PC-9 (cell line): ENCODE measurements at regions not wholly inside any gene's neighbourhood (a gene's known extent, or its start where the extent isn't known, plus 50 kb on each side); places are given as distances from the start of the nearest gene placed in this dataset.

ENCODE experiments used
- BruUV-seq: library from RNA; stranded (reverse); fragments of 400-500 nt; replicated peaks from 2 replicates; lab custom pipeline; 2021; lab: Mats Ljungman, UMichigan
- CTCF ChIA-PET: fragments of 300-600 bp; sonication (Branson Sonifier 250); formaldehyde crosslinking; loops from one replicate; lab custom pipeline; 2022; ENCODE audit warnings: antibody characterized with exemption; lab: Charles Lee
- POLR2A ChIA-PET: fragments of 300-600 bp; sonication (Branson Sonifier 250); formaldehyde crosslinking; loops from one replicate; lab custom pipeline; 2022; ENCODE audit warnings: antibody characterized with exemption; ENCODE audit not compliant: unreplicated experiment; lab: Charles Lee
- DNase-seq, 2 experiments: peaks; one replicate each; pipeline versions ENCODE4 v3.0.0 to v3.0.0-alpha.2; 2015 to 2022; ENCODE audit warnings: mixed read lengths in 1 of 2
- H2AFZ ChIP-seq: fragments of 200-600 bp; sonication (generic); 2 replicates; pipeline ENCODE4 v1.8.1; 2017; ENCODE audit warnings: antibody characterized with exemption
- H3F3A ChIP-seq: fragments of 200-600 bp; sonication (generic); 2 replicates; pipeline ENCODE4 v1.8.1; 2017; ENCODE audit warnings: antibody characterized with exemption, mild to moderate bottlenecking, low read depth; ENCODE audit not compliant: insufficient read depth
- H3K27ac ChIP-seq: fragments of 200-600 bp; sonication (generic); 2 replicates; pipeline ENCODE4 v1.6.1; 2016; ENCODE audit warnings: mixed run types
- H3K27me3 ChIP-seq: fragments of 200-600 bp; sonication (generic); 2 replicates; pipeline ENCODE4 v1.6.1; 2016; ENCODE audit warnings: low read depth, mixed run types; ENCODE audit not compliant: insufficient read depth
- H3K36me3 ChIP-seq: fragments of 200-600 bp; sonication (generic); 2 replicates; pipeline ENCODE4 v1.6.1; 2016; ENCODE audit warnings: low read depth, mixed run types
- H3K4me1 ChIP-seq: fragments of 200-600 bp; sonication (generic); replicated peaks from 2 replicates; pipeline ENCODE4 v1.6.1; 2016; ENCODE audit warnings: mixed run types; ENCODE audit not compliant: insufficient read depth
- H3K4me2 ChIP-seq: fragments of 200-600 bp; sonication (generic); 2 replicates; pipeline ENCODE4 v1.6.1; 2017; ENCODE audit warnings: mixed run types
- H3K4me3 ChIP-seq: fragments of 200-600 bp; sonication (generic); 2 replicates; pipeline ENCODE4 v1.6.1; 2016; ENCODE audit warnings: mixed run types
- H3K79me2 ChIP-seq: fragments of 200-600 bp; sonication (generic); 2 replicates; pipeline ENCODE4 v1.6.1; 2017; ENCODE audit warnings: low read depth, mixed run types
- H3K9me2 ChIP-seq: fragments of 200-600 bp; sonication (generic); 2 replicates; pipeline ENCODE4 v1.8.1; 2017; ENCODE audit warnings: mild to moderate bottlenecking; ENCODE audit not compliant: insufficient read depth
- H3K9me3 ChIP-seq: fragments of 200-600 bp; sonication (generic); 2 replicates; pipeline ENCODE4 v1.8.1; 2016; ENCODE audit warnings: low read depth; ENCODE audit not compliant: insufficient read depth
- H4K20me1 ChIP-seq: fragments of 200-600 bp; sonication (generic); 2 replicates; pipeline ENCODE4 v1.8.1; 2017; ENCODE audit not compliant: insufficient read depth
- CTCF ChIP-seq: fragments of 200-600 bp; sonication (generic); conservative IDR thresholded peaks from 2 replicates; pipeline ENCODE4 v1.6.1; 2017; ENCODE audit warnings: mixed run types, antibody characterized with exemption, mild to moderate bottlenecking, moderate library complexity
- EZH2 ChIP-seq: fragments of 200-600 bp; sonication (generic); IDR thresholded peaks from 2 replicates; pipeline ENCODE4 v1.8.0; 2017; ENCODE audit warnings: antibody characterized with exemption, low read depth
- intact Hi-C: fragments of 100-400 bp; cut with micrococcal nuclease; formaldehyde crosslinking; loops from one replicate; pipeline ENCODE4 v1.10.0; 2022; ENCODE audit not compliant: unreplicated experiment

- Histone ChIP-seq H3K4me1 (no peaks in the 10 kb centered on the region), H3K9me2 (no peaks in the 10 kb centered on the region), H3F3A (no peaks in the 10 kb centered on the region), H3K27ac (no peak overlapping the region), H2AFZ (no peak overlapping the region), H3K27me3 (peaks cover 22% of the 10 kb centered on the region; the same call in 1 of the 2 replicates), H4K20me1 (no peaks in the 10 kb centered on the region), H3K9me3 (no peaks in the 10 kb centered on the region), H3K36me3 (no peaks in the 10 kb centered on the region), H3K79me2 (no peaks in the 10 kb centered on the region), H3K4me2 (no peak overlapping the region), H3K4me3 (no peak overlapping the region)
- CTCF ChIA-PET = interaction anchor here (0.6 kb wide), 1 partner anchor 639 kb away, joined by 3 read pairs; no protein-coding TSS in a partner anchor
- BruUV-seq = no TSS peak
- POLR2A ChIA-PET = no interaction called here
- no peak for DNase-seq
- no peak for TF ChIP-seq CTCF
- no peak for TF ChIP-seq EZH2
- intact Hi-C loops = no loop called here
Measured at GRCh38 chr2:56127463-56128152, 56.2 kb upstream of the CCDC85A start.

GRCh38 chr2:56128235-56128634 is 55.6 kb upstream of the CCDC85A start:
- BruUV-seq = no TSS peak
- no peak for DNase-seq
- intact Hi-C loops = no loop called here
- POLR2A ChIA-PET = no interaction called here
- Histone ChIP-seq H3K79me2 (no peaks in the 10 kb centered on the region), H3K4me2 (no peak overlapping the region), H3K27me3 (peaks cover 16% of the 10 kb centered on the region; the same call in 1 of the 2 replicates), H3K9me3 (no peaks in the 10 kb centered on the region), H3K4me1 (no peaks in the 10 kb centered on the region), H3F3A (no peaks in the 10 kb centered on the region), H2AFZ (no peak overlapping the region), H4K20me1 (no peaks in the 10 kb centered on the region), H3K36me3 (no peaks in the 10 kb centered on the region), H3K9me2 (no peaks in the 10 kb centered on the region), H3K27ac (no peak overlapping the region), H3K4me3 (no peak overlapping the region)
- CTCF ChIA-PET = interaction anchor here (0.6 kb wide), 4 partner anchors 19 to 1072 kb away, joined by 3 to 12 read pairs (median 4); no protein-coding TSS in a partner anchor
- TF ChIP-seq CTCF (no peak), EZH2 (no peak)

- Histone ChIP-seq H4K20me1 (no peaks in the 10 kb centered on the region), H3K4me3 (no peak overlapping the region), H3K4me1 (no peaks in the 10 kb centered on the region), H3K27ac (no peak overlapping the region), H3K9me3 (no peaks in the 10 kb centered on the region), H3K79me2 (no peaks in the 10 kb centered on the region), H3F3A (no peaks in the 10 kb centered on the region), H3K27me3 (peaks cover 9% of the 10 kb centered on the region; the same call in 1 of the 2 replicates), H3K9me2 (no peaks in the 10 kb centered on the region), H3K36me3 (no peaks in the 10 kb centered on the region), H3K4me2 (no peak overlapping the region), H2AFZ (no peak overlapping the region)
- no TSS peak for BruUV-seq
- intact Hi-C loops = loop anchor here (2.0 to 10.0 kb wide), 4 partner anchors 118 to 866 kb away; partner anchors contain the start of genes MTIF2 and PNPT1
- ChIA-PET POLR2A (no interaction called here), CTCF (interaction anchor here (0.6 to 1.2 kb wide), 2 partner anchors 359 to 580 kb away, joined by 3 to 4 read pairs; no protein-coding TSS in a partner anchor)
- no peak for TF ChIP-seq EZH2
- peak; percentile 74 for TF ChIP-seq CTCF
- peak; percentile 29 to 47 for DNase-seq
Measured at GRCh38 chr2:56130463-56131070, 53.2 kb upstream of the CCDC85A start.
